ENCODE measurements at regions not wholly inside any gene's neighbourhood (a gene's known extent, or its start where the extent isn't known, plus 50 kb on each side); places are given as distances from the start of the nearest gene placed in this dataset.

DNA sequence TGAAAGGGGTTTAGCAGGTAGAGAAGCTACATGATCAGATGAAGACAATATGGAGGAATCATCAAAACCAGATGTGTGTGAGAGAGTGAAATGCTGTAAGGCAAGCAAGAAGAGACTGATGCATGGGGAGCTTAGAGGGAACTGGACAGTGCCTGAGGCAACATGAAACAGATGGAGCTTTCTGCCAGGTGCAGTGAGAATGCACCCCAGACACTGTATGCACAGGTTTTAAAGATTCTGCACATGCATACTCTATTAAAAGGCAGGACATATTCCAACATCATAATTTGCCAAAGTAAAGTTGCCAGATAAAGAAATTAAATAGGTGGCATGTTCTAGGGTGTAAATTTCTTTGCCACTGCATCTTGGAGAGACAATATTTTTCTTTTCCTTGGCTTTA is 200.1 kb downstream of the AMY1C start:
- no peak for DNase-seq (ENCODE audit: low read depth)
- no peak overlapping the region for H3K4me3 ChIP-seq (replicated peaks; ENCODE audit: low read depth, low read length)
- TF ChIP-seq CTCF (IDR thresholded peaks at IDR 0.05; ENCODE audit: low read length, missing control alignments): no peak

DNA sequence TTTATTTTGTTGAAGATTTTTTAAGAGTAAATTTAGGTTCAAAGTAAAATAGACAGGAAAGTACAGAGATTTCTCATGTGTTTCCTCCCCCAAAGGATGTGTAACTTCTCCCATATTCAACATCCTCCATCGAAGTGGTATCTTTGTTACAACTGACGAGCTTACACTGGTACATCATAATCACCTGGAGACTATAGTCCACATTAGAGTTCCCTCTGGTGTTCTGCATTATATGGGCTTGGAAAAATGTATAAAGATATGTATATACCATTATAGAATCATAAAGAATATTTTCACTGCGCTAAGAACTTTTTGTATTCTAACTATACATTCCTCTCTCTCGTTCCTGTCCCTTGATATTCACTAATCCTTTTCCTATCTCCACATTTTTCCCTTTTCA is 203.7 kb downstream of the AMY1C start:
- no peak for TF ChIP-seq CTCF (IDR thresholded peaks at IDR 0.05; ENCODE audit: low read length, missing control alignments)
- no peak overlapping the region for H3K4me3 ChIP-seq (replicated peaks; ENCODE audit: low read depth, low read length)
- DNase-seq (ENCODE audit: low read depth): no peak

DNA sequence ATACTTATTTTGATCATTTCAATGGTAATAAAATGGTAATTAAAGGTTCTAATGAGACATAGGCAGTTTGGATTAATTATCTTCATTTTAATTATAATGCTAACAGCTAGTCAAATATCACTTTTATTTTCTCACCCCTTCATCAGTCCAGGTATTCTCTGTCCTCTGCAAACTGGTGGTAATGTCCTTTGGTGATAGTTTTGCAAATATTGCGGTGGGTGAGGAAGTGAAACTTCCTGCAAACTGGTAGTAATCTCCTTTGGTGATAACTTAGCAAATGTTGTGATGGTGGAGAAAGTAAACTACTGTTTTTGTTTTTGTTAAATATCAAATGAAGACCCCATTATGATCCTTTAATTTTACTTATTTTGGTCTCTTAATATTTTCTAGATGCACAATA is 209.0 kb downstream of the AMY1C start:
- DNase-seq (ENCODE audit: low read depth): no peak
- H3K4me3 ChIP-seq (replicated peaks; ENCODE audit: low read depth, low read length): no peak overlapping the region
- TF ChIP-seq CTCF (IDR thresholded peaks at IDR 0.05; ENCODE audit: low read length, missing control alignments): no peak

DNA sequence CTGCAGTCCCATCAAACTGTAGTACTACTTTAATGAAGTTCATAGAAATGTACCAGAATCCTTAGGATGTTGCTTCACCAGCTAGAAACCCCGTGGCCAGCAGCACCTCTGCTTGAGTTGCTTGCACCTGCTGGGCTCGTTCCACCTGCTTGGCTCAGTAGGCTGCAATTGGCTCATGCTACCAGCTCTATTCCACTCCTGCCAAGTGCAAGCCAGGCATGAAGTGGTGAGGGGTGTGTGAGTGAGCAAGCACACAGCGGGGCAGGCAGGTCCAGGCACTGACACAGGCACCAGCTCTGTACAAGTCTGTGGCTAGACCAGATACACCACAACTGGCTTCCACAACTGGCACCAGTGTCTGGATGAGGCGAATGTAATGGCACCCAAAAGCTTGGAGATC is 209.9 kb downstream of the AMY1C start:
- no peak overlapping the region for H3K4me3 ChIP-seq (replicated peaks; ENCODE audit: low read depth, low read length)
- DNase-seq (ENCODE audit: low read depth): no peak
- TF ChIP-seq CTCF (IDR thresholded peaks at IDR 0.05; ENCODE audit: low read length, missing control alignments): no peak

DNA sequence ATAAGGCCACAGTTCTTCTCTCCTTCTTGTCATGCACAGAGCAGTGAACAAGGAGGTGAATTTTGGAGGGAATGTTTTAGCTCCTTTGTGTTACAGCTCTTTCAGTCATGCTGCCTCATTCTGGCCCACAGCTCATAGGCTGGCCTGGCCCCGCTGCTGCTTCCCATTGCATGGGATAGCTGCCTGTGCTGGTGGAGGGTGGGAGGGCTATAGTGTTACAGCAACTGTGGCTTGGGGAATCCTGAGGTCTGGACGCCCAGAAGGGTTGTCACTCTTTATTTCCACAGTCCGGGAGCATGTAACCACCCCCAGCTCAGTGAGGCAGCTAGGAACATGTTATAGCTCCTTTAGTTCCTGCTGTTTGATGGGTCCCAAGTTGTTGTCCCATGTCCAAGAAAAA is 210.3 kb downstream of the AMY1C start:
- no peak overlapping the region for H3K4me3 ChIP-seq (replicated peaks; ENCODE audit: low read depth, low read length)
- TF ChIP-seq CTCF (IDR thresholded peaks at IDR 0.05; ENCODE audit: low read length, missing control alignments): no peak
- DNase-seq (ENCODE audit: low read depth): no peak

DNA sequence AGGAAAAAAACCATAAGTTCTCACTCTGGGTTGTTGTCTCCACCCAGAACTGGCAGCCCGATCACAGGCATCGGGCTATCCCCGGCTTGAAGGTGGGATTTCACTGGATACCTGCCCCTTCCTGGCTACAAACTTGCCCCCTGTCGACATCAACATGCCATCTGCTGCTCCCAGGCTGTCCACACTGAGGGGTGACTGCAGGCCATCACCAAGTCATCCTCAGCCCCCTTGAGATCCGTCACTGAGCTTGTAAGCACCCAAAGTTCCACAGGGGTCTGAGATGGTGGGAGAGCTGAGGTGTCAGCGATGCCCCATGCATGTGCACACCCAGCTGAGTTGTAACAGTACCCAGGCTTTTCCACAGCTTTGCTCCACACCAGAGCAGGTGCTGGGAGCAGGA is 211.0 kb downstream of the AMY1C start:
- no peak for DNase-seq (ENCODE audit: low read depth)
- no peak overlapping the region for H3K4me3 ChIP-seq (replicated peaks; ENCODE audit: low read depth, low read length)
- TF ChIP-seq CTCF (IDR thresholded peaks at IDR 0.05; ENCODE audit: low read length, missing control alignments): no peak

DNA sequence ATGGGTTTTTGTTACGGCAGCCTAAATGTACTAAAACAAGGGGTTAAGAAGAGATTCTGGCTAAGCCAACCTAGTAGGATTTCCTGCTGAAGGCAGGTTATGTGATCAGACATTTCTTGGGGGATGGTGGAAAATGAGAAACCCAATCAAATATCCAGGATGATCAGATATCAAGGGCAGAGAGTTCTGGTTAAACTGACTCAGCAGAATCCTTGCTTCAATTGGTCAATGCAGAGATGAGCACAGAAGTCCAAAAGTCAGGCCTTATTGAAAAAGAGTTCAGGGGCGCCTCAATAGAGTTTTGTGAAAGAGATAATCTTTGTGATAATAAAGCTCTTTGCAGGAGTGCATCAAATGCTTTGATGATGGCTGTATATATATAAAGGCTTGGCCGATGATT is 237.1 kb downstream of the AMY1C start:
- DNase-seq (ENCODE audit: low read depth): no peak
- H3K4me3 ChIP-seq (replicated peaks; ENCODE audit: low read depth, low read length): no peak overlapping the region
- TF ChIP-seq CTCF (IDR thresholded peaks at IDR 0.05; ENCODE audit: low read length, missing control alignments): no peak
